ENCODE measurements at regions not wholly inside any gene's neighbourhood (a gene's known extent, or its start where the extent isn't known, plus 50 kb on each side); places are given as distances from the start of the nearest gene placed in this dataset.
A peak's percentile ranks its signal among the peaks of the same experiment; 100 is the strongest.

- no peak for DNase-seq (ENCODE audit: low spot score)
- in situ Hi-C loops (cut with HindIII; ENCODE audit: low sequenced_read_pairs): no loop called here
Observed at GRCh38 chr5:169421677-169422076, 120.7 kb upstream of the SLIT3 start.

- in situ Hi-C loops (cut with HindIII; ENCODE audit: low sequenced_read_pairs): no loop called here
Observed at GRCh38 chr5:169417676-169418075, 116.7 kb upstream of the SLIT3 start.

GRCh38 chr5:169416583-169417196 lies 115.8 kb upstream of the SLIT3 start:
- in situ Hi-C loops (cut with HindIII; ENCODE audit: low sequenced_read_pairs): no loop called here
- DNase-seq (ENCODE audit: low spot score): no peak

More at GRCh38 chr5:169417676-169418075, 116.7 kb upstream of the SLIT3 start:
- peak; percentile 74 for DNase-seq (ENCODE audit: low spot score)

- in situ Hi-C loops (cut with HindIII; ENCODE audit: low sequenced_read_pairs): no loop called here
- no peak for DNase-seq (ENCODE audit: low spot score)
Observed at GRCh38 chr5:169415948-169416347, 115.0 kb upstream of the SLIT3 start.

GRCh38 chr5:169415371-169415770 lies 114.4 kb upstream of the SLIT3 start:
- DNase-seq (ENCODE audit: low spot score): no peak
- in situ Hi-C loops (cut with HindIII; ENCODE audit: low sequenced_read_pairs): no loop called here

GRCh38 chr5:169413416-169413815 lies 112.5 kb upstream of the SLIT3 start:
- DNase-seq (ENCODE audit: low spot score): no peak
- in situ Hi-C loops (cut with HindIII; ENCODE audit: low sequenced_read_pairs): no loop called here

- in situ Hi-C loops (cut with HindIII; ENCODE audit: low sequenced_read_pairs): no loop called here
- no peak for DNase-seq (ENCODE audit: low spot score)
Observed at GRCh38 chr5:169412831-169413230, 111.9 kb upstream of the SLIT3 start.

GRCh38 chr5:169411786-169412430 lies 111.0 kb upstream of the SLIT3 start:
- DNase-seq (ENCODE audit: low spot score): no peak
- in situ Hi-C loops (cut with HindIII; ENCODE audit: low sequenced_read_pairs): no loop called here

- in situ Hi-C loops (cut with HindIII; ENCODE audit: low sequenced_read_pairs): no loop called here
- peak; percentile 8 for DNase-seq (ENCODE audit: low spot score)
Observed at GRCh38 chr5:169410996-169411783, 110.3 kb upstream of the SLIT3 start.

- in situ Hi-C loops (cut with HindIII; ENCODE audit: low sequenced_read_pairs): no loop called here
- no peak for DNase-seq (ENCODE audit: low spot score)
Observed at GRCh38 chr5:169408731-169409130, 107.8 kb upstream of the SLIT3 start.

GRCh38 chr5:169408171-169408570 lies 107.2 kb upstream of the SLIT3 start:
- in situ Hi-C loops (cut with HindIII; ENCODE audit: low sequenced_read_pairs): no loop called here
- no peak for DNase-seq (ENCODE audit: low spot score)

GRCh38 chr5:169404223-169404622 lies 103.3 kb upstream of the SLIT3 start:
- in situ Hi-C loops (cut with HindIII; ENCODE audit: low sequenced_read_pairs): no loop called here
- DNase-seq (ENCODE audit: low spot score): no peak

GRCh38 chr5:169398515-169398914 lies 97.6 kb upstream of the SLIT3 start:
- no peak for DNase-seq (ENCODE audit: low spot score)
- in situ Hi-C loops (cut with HindIII; ENCODE audit: low sequenced_read_pairs): no loop called here

- in situ Hi-C loops (cut with HindIII; ENCODE audit: low sequenced_read_pairs): no loop called here
- no peak for DNase-seq (ENCODE audit: low spot score)
Observed at GRCh38 chr5:169395136-169395535, 94.2 kb upstream of the SLIT3 start.

GRCh38 chr5:169394371-169394770 lies 93.4 kb upstream of the SLIT3 start:
- in situ Hi-C loops (cut with HindIII; ENCODE audit: low sequenced_read_pairs): no loop called here
- no peak for DNase-seq (ENCODE audit: low spot score)

- DNase-seq (ENCODE audit: low spot score): no peak
- in situ Hi-C loops (cut with HindIII; ENCODE audit: low sequenced_read_pairs): no loop called here
Observed at GRCh38 chr5:169393907-169394306, 93.0 kb upstream of the SLIT3 start.

GRCh38 chr5:169390265-169390664 lies 89.3 kb upstream of the SLIT3 start:
- in situ Hi-C loops (cut with HindIII; ENCODE audit: low sequenced_read_pairs): no loop called here
- no peak for DNase-seq (ENCODE audit: low spot score)

GRCh38 chr5:169389318-169389717 lies 88.4 kb upstream of the SLIT3 start:
- in situ Hi-C loops (cut with HindIII; ENCODE audit: low sequenced_read_pairs): no loop called here
- no peak for DNase-seq (ENCODE audit: low spot score)

GRCh38 chr5:169385636-169386035 lies 84.7 kb upstream of the SLIT3 start:
- no peak for DNase-seq (ENCODE audit: low spot score)
- in situ Hi-C loops (cut with HindIII; ENCODE audit: low sequenced_read_pairs): no loop called here

GRCh38 chr5:169384661-169385060 lies 83.7 kb upstream of the SLIT3 start:
- DNase-seq (ENCODE audit: low spot score): no peak
- in situ Hi-C loops (cut with HindIII; ENCODE audit: low sequenced_read_pairs): no loop called here

All from G401 (cell line).